ENCODE measurements at regions not wholly inside any gene's neighbourhood (a gene's known extent, or its start where the extent isn't known, plus 50 kb on each side); places are given as distances from the start of the nearest gene placed in this dataset.

GRCh38 chr16:86303787-86304678, 206.3 kb upstream of the FOXF1 start:
- DNase-seq (ENCODE audit: low spot score in 2 of 2) (no peak), ATAC-seq (ENCODE audit: low read depth) (no peak)
- H3K36me3 Mint-ChIP-seq: no peaks in the 10 kb centered on the region
- H3K4me3 Mint-ChIP-seq: no peak overlapping the region
- no peaks in the 10 kb centered on the region for H3K9me3 Mint-ChIP-seq
- peaks cover 12% of the 10 kb centered on the region for H3K27me3 Mint-ChIP-seq
- peaks cover 6% of the 10 kb centered on the region for H3K4me1 Mint-ChIP-seq
- H3K27ac Mint-ChIP-seq: no peak overlapping the region

- DNase-seq (ENCODE audit: low spot score in 2 of 2) (no peak), ATAC-seq (ENCODE audit: low read depth) (no peak)
- H3K27me3 Mint-ChIP-seq: peaks cover 12% of the 10 kb centered on the region
- no peaks in the 10 kb centered on the region for H3K36me3 Mint-ChIP-seq
- peaks cover 6% of the 10 kb centered on the region for H3K4me1 Mint-ChIP-seq
- H3K27ac Mint-ChIP-seq: no peak overlapping the region
- H3K4me3 Mint-ChIP-seq: no peak overlapping the region
- H3K9me3 Mint-ChIP-seq: no peaks in the 10 kb centered on the region
These were observed 205.5 kb upstream of the FOXF1 start for GRCh38 chr16:86304868-86305267.

GRCh38 chr16:86305440-86305839, 204.9 kb upstream of the FOXF1 start:
- ATAC-seq (ENCODE audit: low read depth) (no peak), DNase-seq (ENCODE audit: low spot score in 2 of 2) (no peak)
- Mint-ChIP-seq H3K4me3 (no peak overlapping the region), H3K27ac (no peak overlapping the region), H3K4me1 (peaks cover 4% of the 10 kb centered on the region), H3K36me3 (no peaks in the 10 kb centered on the region), H3K27me3 (peaks cover 7% of the 10 kb centered on the region), H3K9me3 (no peaks in the 10 kb centered on the region)

- Mint-ChIP-seq H3K36me3 (no peaks in the 10 kb centered on the region), H3K27ac (no peak overlapping the region), H3K27me3 (peaks cover 6% of the 10 kb centered on the region), H3K4me1 (peaks cover 1% of the 10 kb centered on the region), H3K9me3 (no peaks in the 10 kb centered on the region), H3K4me3 (no peak overlapping the region)
- DNase-seq (ENCODE audit: low spot score in 2 of 2) (no peak), ATAC-seq (ENCODE audit: low read depth) (no peak)
These were observed 204.2 kb upstream of the FOXF1 start for GRCh38 chr16:86306011-86306644.

GRCh38 chr16:86306811-86307513, 203.4 kb upstream of the FOXF1 start:
- peaks cover 4% of the 10 kb centered on the region for H3K27me3 Mint-ChIP-seq
- H3K27ac Mint-ChIP-seq: no peak overlapping the region
- ATAC-seq (ENCODE audit: low read depth): no peak
- no peaks in the 10 kb centered on the region for H3K9me3 Mint-ChIP-seq
- no peak overlapping the region for H3K4me3 Mint-ChIP-seq
- H3K4me1 Mint-ChIP-seq: no peaks in the 10 kb centered on the region
- DNase-seq (ENCODE audit: low spot score in 2 of 2): no peak
- no peaks in the 10 kb centered on the region for H3K36me3 Mint-ChIP-seq

GRCh38 chr16:86307514-86307903, 202.8 kb upstream of the FOXF1 start:
- ATAC-seq (ENCODE audit: low read depth) (no peak), DNase-seq (ENCODE audit: low spot score in 2 of 2) (no peak)
- Mint-ChIP-seq H3K9me3 (no peaks in the 10 kb centered on the region), H3K27me3 (peaks cover 7% of the 10 kb centered on the region), H3K27ac (no peak overlapping the region), H3K4me1 (no peaks in the 10 kb centered on the region), H3K4me3 (no peak overlapping the region), H3K36me3 (no peaks in the 10 kb centered on the region)

- peaks cover 7% of the 10 kb centered on the region for H3K27me3 Mint-ChIP-seq
- no peak overlapping the region for H3K27ac Mint-ChIP-seq
- no peak overlapping the region for H3K4me3 Mint-ChIP-seq
- no peaks in the 10 kb centered on the region for H3K4me1 Mint-ChIP-seq
- DNase-seq (ENCODE audit: low spot score in 2 of 2): no peak
- H3K9me3 Mint-ChIP-seq: no peaks in the 10 kb centered on the region
- H3K36me3 Mint-ChIP-seq: no peaks in the 10 kb centered on the region
- no peak for ATAC-seq (ENCODE audit: low read depth)
These were observed 201.8 kb upstream of the FOXF1 start for GRCh38 chr16:86308514-86308913.

GRCh38 chr16:86313631-86314030, 196.7 kb upstream of the FOXF1 start:
- Mint-ChIP-seq H3K36me3 (no peaks in the 10 kb centered on the region), H3K4me3 (no peak overlapping the region), H3K27me3 (peaks cover 8% of the 10 kb centered on the region), H3K9me3 (no peaks in the 10 kb centered on the region), H3K4me1 (no peaks in the 10 kb centered on the region), H3K27ac (no peak overlapping the region)
- ATAC-seq (ENCODE audit: low read depth) (no peak), DNase-seq (ENCODE audit: low spot score in 2 of 2) (no peak)

GRCh38 chr16:86314402-86315025, 195.8 kb upstream of the FOXF1 start:
- DNase-seq (ENCODE audit: low spot score in 2 of 2): no peak
- no peaks in the 10 kb centered on the region for H3K36me3 Mint-ChIP-seq

GRCh38 chr16:86316967-86317812, 193.1 kb upstream of the FOXF1 start:
- Mint-ChIP-seq H3K4me3 (no peak overlapping the region), H3K27ac (no peak overlapping the region), H3K27me3 (peaks cover 10% of the 10 kb centered on the region), H3K4me1 (no peaks in the 10 kb centered on the region), H3K36me3 (no peaks in the 10 kb centered on the region), H3K9me3 (no peaks in the 10 kb centered on the region)
- ATAC-seq (ENCODE audit: low read depth): no peak
- no peak for DNase-seq (ENCODE audit: low spot score in 2 of 2)

More at GRCh38 chr16:86314402-86315025, 195.8 kb upstream of the FOXF1 start:
- Mint-ChIP-seq H3K4me3 (no peak overlapping the region), H3K4me1 (no peaks in the 10 kb centered on the region), H3K27me3 (peaks cover 8% of the 10 kb centered on the region), H3K27ac (no peak overlapping the region), H3K9me3 (no peaks in the 10 kb centered on the region)
- no peak for ATAC-seq (ENCODE audit: low read depth)

GRCh38 chr16:86317813-86318650, 192.3 kb upstream of the FOXF1 start:
- Mint-ChIP-seq H3K4me3 (no peak overlapping the region), H3K4me1 (no peaks in the 10 kb centered on the region), H3K27ac (no peak overlapping the region), H3K9me3 (no peaks in the 10 kb centered on the region), H3K27me3 (peaks cover 7% of the 10 kb centered on the region), H3K36me3 (no peaks in the 10 kb centered on the region)
- no peak for ATAC-seq (ENCODE audit: low read depth)
- no peak for DNase-seq (ENCODE audit: low spot score in 2 of 2)

GRCh38 chr16:86319585-86320236, 190.6 kb upstream of the FOXF1 start:
- Mint-ChIP-seq H3K27me3 (peaks cover 6% of the 10 kb centered on the region), H3K4me3 (no peak overlapping the region), H3K9me3 (no peaks in the 10 kb centered on the region), H3K27ac (no peak overlapping the region), H3K4me1 (no peaks in the 10 kb centered on the region), H3K36me3 (no peaks in the 10 kb centered on the region)
- ATAC-seq (ENCODE audit: low read depth) (no peak), DNase-seq (ENCODE audit: low spot score in 2 of 2) (no peak)

All from memory B cell (primary cell).